HepG2 (cell line): ENCODE measurements at regions not wholly inside any gene's neighbourhood (a gene's known extent, or its start where the extent isn't known, plus 50 kb on each side); places are given as distances from the start of the nearest gene placed in this dataset.

Experiments
- ATAC-seq: fragments of 200-7000 bp; cut with Tn5 transposase; 3 replicates; pipeline ENCODE4 v1.9.1; 2020; ENCODE audit warnings: mild to moderate bottlenecking, moderate library complexity
- BruUV-seq: library from RNA; stranded (reverse); fragments of 400-500 nt; replicated peaks from 2 replicates; lab custom pipeline; 2021; lab: Mats Ljungman, UMichigan
- CTCF ChIA-PET: fragments of 300-600 bp; formaldehyde crosslinking; extraction: SDS; loops from one replicate; lab custom pipeline; 2021; ENCODE audit warnings: low total read pairs, inconsistent platforms, low intra/inter-chr PET ratio; lab: Yijun Ruan, JAX
- POLR2A ChIA-PET: fragments of 350-600 bp; sonication (Branson Sonifier 250); formaldehyde crosslinking; loops from one replicate; lab custom pipeline; 2020; ENCODE audit warnings: antibody characterized with exemption, inconsistent platforms; lab: Yijun Ruan, JAX
- DNase-seq: peaks from one replicate; pipeline ENCODE4 v3.0.0-alpha.2; 2015; ENCODE audit warnings: low spot score
- FAIRE-seq: peaks from 3 replicates; lab custom pipeline; 2011; peaks lifted over from hg19 to GRCh38; lab: Jason Lieb, UNC
- H2AFZ ChIP-seq: one replicate; pipeline ENCODE4 v1.6.1; 2011; ENCODE audit warnings: low read length, inconsistent platforms
- H3K27ac ChIP-seq: fragments of 300-600 bp; 3 replicates; pipeline ENCODE4 v1.8.0; 2011; ENCODE audit warnings: mixed run types, mild to moderate bottlenecking, mixed read lengths, low read length, inconsistent platforms; ENCODE audit not compliant: insufficient read depth; ENCODE audit errors: extremely low read length
- H3K27me3 ChIP-seq, 2 experiments: fragments of 200-600 bp in 1 of 2; 2 replicates in 1 of 2; 3 replicates in 1 of 2; pipeline versions ENCODE4 v1.6.0 to v1.8.0; 2011; ENCODE audit warnings: low read length in 2 of 2, mild to moderate bottlenecking in 2 of 2, moderate library complexity in 2 of 2, inconsistent platforms in 1 of 2; ENCODE audit not compliant: insufficient read depth in 2 of 2, control insufficient read depth in 1 of 2
- H3K36me3 ChIP-seq, 2 experiments: fragments of 200-600 bp in 1 of 2; replicated peaks in 1 of 2; 2 replicates in 1 of 2; 3 replicates in 1 of 2; pipeline versions ENCODE4 v1.5.1 to v1.8.0; 2011; ENCODE audit warnings: low read length in 2 of 2, inconsistent platforms in 1 of 2; ENCODE audit not compliant: insufficient read depth in 2 of 2, control insufficient read depth in 1 of 2
- H3K4me1 ChIP-seq: 2 replicates; pipeline ENCODE4 v1.5.1; 2012; ENCODE audit warnings: low read length, inconsistent platforms; ENCODE audit not compliant: insufficient read depth
- H3K4me2 ChIP-seq: 2 replicates; pipeline ENCODE4 v1.6.0; 2011; ENCODE audit warnings: low read depth, low read length, inconsistent platforms
- H3K4me3 ChIP-seq, 3 experiments: fragments of 200-600 bp in 1 of 3; sonication (generic), shearing (Covaris generic) in 1 of 3; replicated peaks in 1 of 3; 2 replicates each; pipeline ENCODE4 v1.5.1; 2011 to 2016; ENCODE audit warnings: low read length in 3 of 3, inconsistent platforms in 2 of 3, low read depth in 2 of 3, mild to moderate bottlenecking in 2 of 3, control low read depth in 1 of 3, mixed read lengths in 1 of 3; ENCODE audit not compliant: insufficient read depth in 1 of 3
- H3K79me2 ChIP-seq: one replicate; pipeline ENCODE4 v1.6.1; 2011; ENCODE audit warnings: low read length, inconsistent platforms; ENCODE audit not compliant: insufficient read depth
- H3K9ac ChIP-seq: 2 replicates; pipeline ENCODE4 v1.6.0; 2011; ENCODE audit warnings: mild to moderate bottlenecking, low read depth, low read length, inconsistent platforms; ENCODE audit not compliant: insufficient read depth
- H3K9me3 ChIP-seq: 2 replicates; pipeline ENCODE4 v1.5.1; 2012; ENCODE audit warnings: mild to moderate bottlenecking, low read length
- H4K20me1 ChIP-seq: 2 replicates; pipeline ENCODE4 v1.6.0; 2011; ENCODE audit warnings: inconsistent platforms, mild to moderate bottlenecking, low read length, moderate library complexity; ENCODE audit not compliant: insufficient read depth
- ATF4 ChIP-seq, 2 experiments: fragments of 450-650 bp in 1 of 2; sonication (generic) in 1 of 2; formaldehyde crosslinking; IDR thresholded peaks; 2 replicates each; pipeline versions ENCODE4 v1.5.0 to v1.8.0; 2020 to 2022; ENCODE audit warnings: mild to moderate bottlenecking in 1 of 2, missing genetic modification reagents in 1 of 2
- ATM ChIP-seq: fragments of 450-650 bp; IDR thresholded peaks from 2 replicates; pipeline ENCODE4 v1.7.1; 2017; ENCODE audit warnings: mild to moderate bottlenecking, borderline replicate concordance
- CTCF ChIP-seq: sonication (generic); formaldehyde crosslinking; IDR thresholded peaks from 2 replicates; pipeline ENCODE4 v1.5.0; 2020; ENCODE audit warnings: mild to moderate bottlenecking, missing genetic modification reagents, moderate library complexity
- HNRNPH1 ChIP-seq: fragments of 200-400 bp; formaldehyde crosslinking; optimal IDR thresholded peaks from 2 replicates; pipeline ENCODE3; 2017; ENCODE audit warnings: mild to moderate bottlenecking, low read depth, low read length
- PAWR ChIP-seq: sonication (generic); formaldehyde crosslinking; IDR thresholded peaks from 2 replicates; pipeline ENCODE4 v1.4.0; 2020; ENCODE audit warnings: missing genetic modification reagents, mild to moderate bottlenecking, borderline replicate concordance
- RCOR2 ChIP-seq: IDR thresholded peaks from 2 replicates; pipeline ENCODE4 v1.6.1; 2016; ENCODE audit warnings: missing biosample characterization, missing genetic modification reagents
- STAG1 ChIP-seq: sonication (generic); formaldehyde crosslinking; IDR thresholded peaks from 2 replicates; pipeline ENCODE4 v1.4.0; 2020; ENCODE audit warnings: missing genetic modification reagents
- TEAD3 ChIP-seq: optimal IDR thresholded peaks from 2 replicates; pipeline ENCODE3; 2016; ENCODE audit warnings: borderline replicate concordance
- ZNF3 ChIP-seq: IDR thresholded peaks from 2 replicates; pipeline ENCODE4 v1.7.0; 2017; ENCODE audit warnings: inconsistent platforms
- ZNF383 ChIP-seq: sonication (generic); formaldehyde crosslinking; IDR thresholded peaks from 2 replicates; pipeline ENCODE4 v1.4.0; 2020; ENCODE audit warnings: missing genetic modification reagents, mild to moderate bottlenecking, borderline replicate concordance
- WGBS: methylation state at CpG from one replicate; pipeline ENCODE4 v1.1.6; 2017; ENCODE audit warnings: low lambda C conversion rate; 5-methylcytosine and 5-hydroxymethylcytosine counted together
- in situ Hi-C: cut with HindIII; loops from 2 replicates; pipeline ENCODE4 v1.10.0; 2017; ENCODE audit warnings: low pct_unique_long_range_greater_than_20kb; ENCODE audit not compliant: extremely low pct_ligation_motif_present
- intact Hi-C: fragments of 100-400 bp; cut with micrococcal nuclease; formaldehyde crosslinking; loops from one replicate; pipeline ENCODE4 v1.10.0; 2022; ENCODE audit not compliant: unreplicated experiment

GRCh38 chr2:18404708-18405107 lies 155.7 kb downstream of the RDH14 start:
- no TSS peak for BruUV-seq
- H3K4me2 ChIP-seq: no peak overlapping the region
- H2AFZ ChIP-seq: no peak overlapping the region
- no peaks in the 10 kb centered on the region for H3K27me3 ChIP-seq
- FAIRE-seq (peak; percentile 64), ATAC-seq (peak; percentile 75), DNase-seq (peak; percentile 32)
- no peaks in the 10 kb centered on the region for H3K36me3 ChIP-seq
- WGBS: 10% methylated on average over 5 of the region's 5 CpGs
- H3K9me3 ChIP-seq: no peaks in the 10 kb centered on the region
- ChIA-PET POLR2A (no interaction called here), CTCF (interaction anchor here (0.7 kb wide), 1 partner anchor 17 kb away, joined by 4 read pairs; no protein-coding TSS in a partner anchor)
- intact Hi-C loops: no loop called here
- no peak overlapping the region for H3K27ac ChIP-seq
- in situ Hi-C loops: no loop called here
- H3K79me2 ChIP-seq: no peaks in the 10 kb centered on the region
- H3K9ac ChIP-seq: no peak overlapping the region
- TF ChIP-seq ATF4 (CRISPR knock-in tag; IDR thresholded peaks at IDR 0.05): no peak
- TF ChIP-seq STAG1 (CRISPR knock-in tag): 0 out of 2 replicates have a peak, but pooled peaks have one; percentile 19
- peak; percentile 38 for TF ChIP-seq TEAD3 (CRISPR knock-in tag)
- TF ChIP-seq RCOR2 (CRISPR knock-in tag): no peak
- TF ChIP-seq ZNF383: no peak
- no peak for TF ChIP-seq PAWR (CRISPR knock-in tag)
- no peak for TF ChIP-seq ZNF3
- TF ChIP-seq ATM: no peak
- TF ChIP-seq CTCF (CRISPR knock-in tag): peak; percentile 58
- no peak for TF ChIP-seq HNRNPH1
- H4K20me1 ChIP-seq: no peaks in the 10 kb centered on the region
- no peak overlapping the region for H3K4me3 ChIP-seq
- no peaks in the 10 kb centered on the region for H3K4me1 ChIP-seq
